Thyroid gland (tissue), 4 donors: ENCODE measurements at regions not wholly inside any gene's neighbourhood (a gene's known extent, or its start where the extent isn't known, plus 50 kb on each side); places are given as distances from the start of the nearest gene placed in this dataset.
"Not testable (repeated sequence)": the region's sequence is repeated elsewhere in the genome, so short reads cannot be mapped to it uniquely, and the experiment has no call there.

Experiments used
- POLR2A ChIP-seq, 2 donors: fragments of 450-650 bp; IDR thresholded peaks; one replicate each; pipeline ENCODE4 v1.6.1; 2017; ENCODE audit warnings: antibody characterized with exemption in 2 of 2, mild to moderate bottlenecking in 2 of 2, moderate library complexity in 1 of 2
- TF ChIP-seq, protein P1 (sequence below), 6 experiments: fragments of 200-600 bp in 3 of 6; fragments of 450-650 bp in 3 of 6; sonication (generic) in 3 of 6; IDR thresholded peaks; one replicate each; pipeline ENCODE4 v1.5.1; 2016 to 2019; ENCODE audit warnings: antibody characterized with exemption in 6 of 6, mild to moderate bottlenecking in 2 of 6, inconsistent platforms in 1 of 6, moderate library complexity in 1 of 6

DNA sequence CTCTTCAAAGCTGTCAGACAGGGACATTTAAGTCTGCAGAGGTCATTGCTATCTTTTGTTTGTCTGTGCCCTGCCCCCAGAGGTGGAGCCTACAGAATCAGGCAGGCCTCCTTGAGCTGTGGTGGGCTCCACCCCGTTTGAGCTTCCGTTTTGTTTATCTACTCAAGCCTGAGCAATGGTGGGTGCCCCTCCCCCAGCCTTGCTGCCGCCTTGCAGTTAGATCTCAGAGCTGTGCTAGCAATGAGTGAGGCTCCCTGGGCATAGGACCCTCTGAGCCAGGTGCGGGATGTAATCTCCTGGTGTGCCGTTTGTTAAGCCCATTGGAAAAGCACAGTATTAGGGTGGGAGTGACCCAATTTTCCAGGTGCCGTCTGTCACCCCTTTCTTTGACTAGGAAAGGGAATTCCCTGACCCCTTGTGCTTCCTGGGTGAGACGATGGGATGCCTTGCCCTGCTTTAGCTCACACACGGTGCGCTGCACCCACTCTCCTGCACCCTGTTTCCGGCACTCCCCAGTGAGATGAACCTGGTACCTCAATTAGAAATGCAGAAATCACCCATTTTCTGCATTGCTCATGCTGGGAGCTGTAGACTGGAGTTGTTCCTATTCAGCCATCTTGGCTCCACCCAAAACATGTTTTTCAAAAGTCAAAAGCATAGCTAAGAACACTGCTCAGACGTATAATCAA is 244.7 kb downstream of the CENPC start:
- not testable (repeated sequence) for TF ChIP-seq POLR2A (IDR thresholded peaks at IDR 0.05)
- TF ChIP-seq, protein P1, sequence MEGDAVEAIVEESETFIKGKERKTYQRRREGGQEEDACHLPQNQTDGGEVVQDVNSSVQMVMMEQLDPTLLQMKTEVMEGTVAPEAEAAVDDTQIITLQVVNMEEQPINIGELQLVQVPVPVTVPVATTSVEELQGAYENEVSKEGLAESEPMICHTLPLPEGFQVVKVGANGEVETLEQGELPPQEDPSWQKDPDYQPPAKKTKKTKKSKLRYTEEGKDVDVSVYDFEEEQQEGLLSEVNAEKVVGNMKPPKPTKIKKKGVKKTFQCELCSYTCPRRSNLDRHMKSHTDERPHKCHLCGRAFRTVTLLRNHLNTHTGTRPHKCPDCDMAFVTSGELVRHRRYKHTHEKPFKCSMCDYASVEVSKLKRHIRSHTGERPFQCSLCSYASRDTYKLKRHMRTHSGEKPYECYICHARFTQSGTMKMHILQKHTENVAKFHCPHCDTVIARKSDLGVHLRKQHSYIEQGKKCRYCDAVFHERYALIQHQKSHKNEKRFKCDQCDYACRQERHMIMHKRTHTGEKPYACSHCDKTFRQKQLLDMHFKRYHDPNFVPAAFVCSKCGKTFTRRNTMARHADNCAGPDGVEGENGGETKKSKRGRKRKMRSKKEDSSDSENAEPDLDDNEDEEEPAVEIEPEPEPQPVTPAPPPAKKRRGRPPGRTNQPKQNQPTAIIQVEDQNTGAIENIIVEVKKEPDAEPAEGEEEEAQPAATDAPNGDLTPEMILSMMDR (IDR thresholded peaks at IDR 0.05): not testable (repeated sequence)
